GM06990 (cell line): ENCODE measurements at regions not wholly inside any gene's neighbourhood (a gene's known extent, or its start where the extent isn't known, plus 50 kb on each side); places are given as distances from the start of the nearest gene placed in this dataset.

Experiments used
- DNase-seq: peaks from one replicate; pipeline ENCODE4 v3.0.0-alpha.2; 2011; ENCODE audit not compliant: insufficient read length; ENCODE audit errors: extremely low read depth
- H3K27me3 ChIP-seq: replicated peaks from 2 replicates; pipeline ENCODE4 v1.6.0; 2011; ENCODE audit warnings: low read length; ENCODE audit not compliant: control insufficient read depth, insufficient read depth
- H3K36me3 ChIP-seq: 2 replicates; pipeline ENCODE4 v1.5.1; 2011; ENCODE audit warnings: low read length; ENCODE audit not compliant: control insufficient read depth, insufficient read depth
- H3K4me3 ChIP-seq: replicated peaks from 2 replicates; pipeline ENCODE4 v1.5.1; 2011; ENCODE audit warnings: low read depth, mild to moderate bottlenecking, control low read depth, low read length
- TF ChIP-seq, protein P1 (sequence below): IDR thresholded peaks from 2 replicates; pipeline ENCODE4 v1.5.1; 2011; ENCODE audit warnings: low read length, control low read depth, mild to moderate bottlenecking, inconsistent platforms; ENCODE audit not compliant: insufficient read depth, poor library complexity, severe bottlenecking

DNA sequence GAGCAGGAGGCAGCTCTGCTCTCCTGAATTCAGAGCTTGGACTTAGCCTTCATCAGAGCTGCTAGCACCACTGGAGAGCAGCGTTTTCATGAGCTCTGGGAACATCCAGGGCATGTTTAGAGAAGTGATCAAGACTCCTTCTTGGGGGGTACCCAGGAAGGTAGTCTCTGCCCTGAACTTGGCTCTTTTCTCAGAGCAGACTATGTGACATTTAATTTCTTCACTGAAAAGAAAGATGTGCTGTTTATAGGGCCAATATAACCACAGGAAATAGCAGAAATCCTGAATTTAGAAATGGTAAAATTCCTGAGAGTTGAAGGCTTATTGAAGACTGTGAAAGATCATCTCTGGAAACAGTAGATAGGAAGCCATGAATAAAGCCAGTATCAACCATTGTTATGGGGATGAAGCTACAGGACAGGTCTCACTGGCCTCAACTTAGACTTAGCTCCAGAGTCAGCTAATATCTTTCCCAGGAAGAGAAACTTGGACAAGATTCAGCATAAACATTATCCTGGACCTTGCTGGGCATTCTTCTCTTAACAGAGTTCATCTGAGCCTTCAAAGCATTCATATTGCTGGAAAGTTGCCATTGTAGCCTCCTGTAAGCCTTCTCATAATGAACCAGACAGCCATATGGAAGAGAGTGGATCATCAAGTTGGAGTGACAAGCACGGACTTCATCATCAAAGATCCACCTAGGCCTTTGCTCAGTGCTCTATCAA is 386.6 kb upstream of the THBS1 start:
- Histone ChIP-seq H3K36me3 (no peaks in the 10 kb centered on the region), H3K4me3 (no peak overlapping the region), H3K27me3 (no peaks in the 10 kb centered on the region; the same call in none of the 2 replicates)
- no peak for DNase-seq
- TF ChIP-seq, protein P1, sequence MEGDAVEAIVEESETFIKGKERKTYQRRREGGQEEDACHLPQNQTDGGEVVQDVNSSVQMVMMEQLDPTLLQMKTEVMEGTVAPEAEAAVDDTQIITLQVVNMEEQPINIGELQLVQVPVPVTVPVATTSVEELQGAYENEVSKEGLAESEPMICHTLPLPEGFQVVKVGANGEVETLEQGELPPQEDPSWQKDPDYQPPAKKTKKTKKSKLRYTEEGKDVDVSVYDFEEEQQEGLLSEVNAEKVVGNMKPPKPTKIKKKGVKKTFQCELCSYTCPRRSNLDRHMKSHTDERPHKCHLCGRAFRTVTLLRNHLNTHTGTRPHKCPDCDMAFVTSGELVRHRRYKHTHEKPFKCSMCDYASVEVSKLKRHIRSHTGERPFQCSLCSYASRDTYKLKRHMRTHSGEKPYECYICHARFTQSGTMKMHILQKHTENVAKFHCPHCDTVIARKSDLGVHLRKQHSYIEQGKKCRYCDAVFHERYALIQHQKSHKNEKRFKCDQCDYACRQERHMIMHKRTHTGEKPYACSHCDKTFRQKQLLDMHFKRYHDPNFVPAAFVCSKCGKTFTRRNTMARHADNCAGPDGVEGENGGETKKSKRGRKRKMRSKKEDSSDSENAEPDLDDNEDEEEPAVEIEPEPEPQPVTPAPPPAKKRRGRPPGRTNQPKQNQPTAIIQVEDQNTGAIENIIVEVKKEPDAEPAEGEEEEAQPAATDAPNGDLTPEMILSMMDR: no peak

DNA sequence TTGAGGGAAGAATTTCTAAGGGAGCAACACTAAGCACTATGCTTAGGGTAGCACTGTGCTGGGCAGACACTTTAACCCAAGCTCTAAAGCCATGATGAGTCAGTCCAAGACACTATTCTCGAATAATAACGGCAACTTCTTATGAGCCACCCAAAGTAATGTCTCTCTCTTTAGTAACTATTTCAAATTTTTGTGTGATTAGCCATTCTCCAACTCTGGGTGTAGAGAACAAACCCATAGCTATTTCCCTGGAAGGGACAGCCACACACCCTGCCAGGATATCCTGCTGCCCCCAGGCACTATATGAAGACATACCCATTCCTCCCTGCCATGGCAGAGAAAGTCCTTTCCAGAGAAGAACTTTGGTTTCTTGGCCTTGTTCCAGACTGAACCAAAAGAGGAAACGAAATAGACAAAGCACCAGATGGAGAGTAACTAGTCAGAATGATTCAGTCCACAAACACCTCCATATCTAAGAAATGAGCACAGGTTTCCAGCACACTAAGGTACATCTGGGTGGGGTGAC is 384.9 kb upstream of the THBS1 start:
- H3K27me3 ChIP-seq: no peaks in the 10 kb centered on the region; the same call in 1 of the 2 replicates

DNA sequence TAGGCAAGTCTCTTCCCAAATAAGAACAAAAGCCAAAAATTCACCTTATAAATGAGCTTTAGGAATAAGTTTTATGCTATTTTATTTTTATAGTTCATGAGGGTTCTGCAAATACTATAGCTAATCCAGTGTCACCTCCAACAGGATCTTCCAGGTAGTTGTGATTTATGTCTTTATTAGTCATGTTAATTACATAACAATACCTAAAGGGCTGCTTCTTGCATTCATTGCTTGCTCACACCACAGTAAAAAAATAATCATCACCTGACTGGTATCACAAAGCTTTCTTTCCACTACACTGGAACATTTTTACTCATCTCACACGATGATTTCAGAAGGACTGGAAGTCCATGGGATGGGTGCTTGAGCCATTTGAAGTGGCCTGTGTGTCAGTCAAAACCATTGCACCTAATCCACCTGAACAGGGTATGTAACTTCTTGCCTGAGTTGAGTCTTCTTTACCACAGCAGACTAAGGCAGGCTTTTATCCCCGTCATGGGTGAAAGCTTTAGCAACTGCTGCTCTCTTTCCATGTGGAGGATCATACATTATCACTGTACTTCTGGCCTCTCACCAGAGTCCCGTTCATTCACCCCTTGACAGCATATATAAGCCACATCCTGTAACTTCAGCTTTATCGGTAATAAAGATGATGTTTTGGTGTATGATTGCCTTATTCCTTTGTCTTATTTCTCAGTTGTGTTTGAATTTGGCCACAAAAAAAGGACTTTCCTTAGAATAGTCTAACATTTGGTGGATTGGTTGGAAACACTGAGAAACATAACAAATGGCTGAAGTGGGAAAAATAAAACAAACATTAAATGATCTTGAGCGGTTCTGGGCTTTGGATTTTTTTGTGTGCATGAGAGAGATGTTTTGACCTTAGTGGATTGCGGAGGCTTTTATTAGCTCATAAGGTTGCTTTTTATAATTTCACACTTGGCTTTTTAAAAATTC is 382.6 kb upstream of the THBS1 start:
- Histone ChIP-seq H3K36me3 (no peaks in the 10 kb centered on the region), H3K27me3 (no peaks in the 10 kb centered on the region; the same call in 1 of the 2 replicates), H3K4me3 (no peak overlapping the region)
- TF ChIP-seq, protein P1: no peak
- DNase-seq: no peak

More for the DNA sequence above, 384.9 kb upstream of the THBS1 start:
- H3K36me3 ChIP-seq: no peaks in the 10 kb centered on the region
- TF ChIP-seq, protein P1: no peak
- H3K4me3 ChIP-seq: no peak overlapping the region
- peak; percentile 22 for DNase-seq

DNA sequence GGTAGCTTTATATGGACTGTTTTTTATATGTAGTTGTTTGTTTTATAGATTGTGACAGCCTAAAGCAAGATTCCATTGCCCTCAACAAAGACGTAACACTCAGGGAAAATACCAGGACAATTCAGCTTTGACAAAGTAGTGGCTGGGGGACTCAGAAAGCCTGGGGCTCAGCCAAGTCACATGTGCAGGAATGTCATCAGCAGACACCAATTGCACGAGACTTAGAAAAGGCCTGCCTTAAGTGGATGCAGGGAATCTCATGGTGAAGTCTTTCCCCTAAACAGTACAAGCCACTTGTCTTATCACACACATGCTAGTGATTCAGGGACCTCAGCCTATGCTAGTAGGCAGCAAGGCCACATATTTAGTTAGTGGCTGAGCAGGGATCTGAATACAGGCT is 381.8 kb upstream of the THBS1 start:
- Histone ChIP-seq H3K27me3 (no peaks in the 10 kb centered on the region; the same call in 1 of the 2 replicates), H3K36me3 (no peaks in the 10 kb centered on the region), H3K4me3 (no peak overlapping the region)
- TF ChIP-seq, protein P1: no peak
- no peak for DNase-seq

DNA sequence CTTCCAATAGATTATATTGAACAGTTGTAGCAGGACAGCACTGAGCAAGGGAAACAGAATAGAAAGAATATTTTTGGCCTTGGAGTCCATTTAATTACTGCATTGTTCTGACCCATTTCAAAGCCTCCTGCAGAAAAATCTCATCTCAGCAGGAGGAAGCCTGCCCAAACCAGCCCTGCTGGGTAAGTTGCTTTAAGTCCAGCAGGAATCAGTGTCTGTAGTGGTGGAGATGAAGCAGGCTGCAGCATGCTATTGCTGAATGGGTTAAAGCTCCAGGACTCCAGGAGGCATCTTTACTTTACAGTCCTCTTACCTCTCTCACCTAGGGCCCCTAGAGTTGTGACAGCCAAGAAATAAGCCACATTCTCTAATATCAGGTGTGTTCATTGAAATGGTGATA is 380.3 kb upstream of the THBS1 start:
- DNase-seq: no peak
- Histone ChIP-seq H3K27me3 (no peaks in the 10 kb centered on the region; the same call in 1 of the 2 replicates), H3K4me3 (no peak overlapping the region), H3K36me3 (no peaks in the 10 kb centered on the region)
- TF ChIP-seq, protein P1: no peak
